WTC11 (cell line): ENCODE measurements at regions not wholly inside any gene's neighbourhood (a gene's known extent, or its start where the extent isn't known, plus 50 kb on each side); places are given as distances from the start of the nearest gene placed in this dataset.

Experiments
- ATAC-seq: fragments of 200-7000 bp; cut with Tn5 transposase; 2 replicates; pipeline ENCODE4 v1.10.0; 2021; ENCODE audit warnings: mild to moderate bottlenecking, moderate library complexity
- CTCF ChIA-PET: fragments of 300-600 bp; sonication (Branson Sonifier 250); formaldehyde crosslinking; loops from one replicate; lab custom pipeline; 2021; ENCODE audit warnings: antibody characterized with exemption; lab: Charles Lee
- POLR2A ChIA-PET: fragments of 350-600 bp; sonication (Branson Sonifier 250); formaldehyde crosslinking; loops from one replicate; lab custom pipeline; 2021; ENCODE audit warnings: antibody characterized with exemption; lab: Charles Lee
- DNase-seq: peaks from one replicate; pipeline ENCODE4 v3.0.0; 2021; ENCODE audit warnings: low spot score
- H3K27ac Mint-ChIP-seq: 2 replicates; pipeline ENCODE4 v1.8.0; 2021; ENCODE audit warnings: mixed read lengths
- H3K27me3 Mint-ChIP-seq: 2 replicates; pipeline ENCODE4 v1.8.0; 2021; ENCODE audit warnings: low read depth, mild to moderate bottlenecking, moderate library complexity, mixed read lengths
- H3K36me3 Mint-ChIP-seq: 2 replicates; pipeline ENCODE4 v1.8.0; 2021; ENCODE audit warnings: mixed read lengths
- H3K4me1 Mint-ChIP-seq: 2 replicates; pipeline ENCODE4 v1.8.0; 2022; ENCODE audit warnings: mixed read lengths
- H3K4me3 Mint-ChIP-seq: 2 replicates; pipeline ENCODE4 v1.8.0; 2021; ENCODE audit warnings: mild to moderate bottlenecking, moderate library complexity, mixed read lengths
- H3K9me3 Mint-ChIP-seq: 2 replicates; pipeline ENCODE4 v1.8.0; 2021; ENCODE audit warnings: mixed read lengths
- ATF1 ChIP-seq: sonication (generic); formaldehyde crosslinking; IDR thresholded peaks from 2 replicates; pipeline ENCODE4 v1.8.1; 2023; ENCODE audit warnings: mild to moderate bottlenecking, moderate library complexity, missing genetic modification reagents
- CBFB ChIP-seq: sonication (generic); formaldehyde crosslinking; IDR thresholded peaks from 2 replicates; pipeline ENCODE4 v1.8.1; 2022; ENCODE audit warnings: mild to moderate bottlenecking, low read depth, missing genetic modification reagents
- HMGA2 ChIP-seq: fragments of 250-450 bp; sonication (Bioruptor Pico); IDR thresholded peaks from 2 replicates; pipeline ENCODE4 v1.4.0; 2021; ENCODE audit warnings: mild to moderate bottlenecking, moderate library complexity
- JUN ChIP-seq: sonication (generic); formaldehyde crosslinking; IDR thresholded peaks from 2 replicates; pipeline ENCODE4 v1.8.0; 2023; ENCODE audit warnings: mild to moderate bottlenecking, missing genetic modification reagents
- MXD4 ChIP-seq: fragments of 250-450 bp; sonication (Bioruptor Pico); IDR thresholded peaks from 2 replicates; pipeline ENCODE4 v1.8.0; 2021; ENCODE audit warnings: mild to moderate bottlenecking, moderate library complexity, borderline replicate concordance
- NR1H2 ChIP-seq: sonication (generic); formaldehyde crosslinking; IDR thresholded peaks from 2 replicates; pipeline ENCODE4 v1.9.0; 2021; ENCODE audit warnings: mild to moderate bottlenecking, moderate library complexity, missing genetic modification reagents
- RELA ChIP-seq: sonication (generic); formaldehyde crosslinking; IDR thresholded peaks from 2 replicates; pipeline ENCODE4 v1.8.1; 2022; ENCODE audit warnings: missing genetic modification reagents, mild to moderate bottlenecking, borderline replicate concordance
- RORB ChIP-seq: fragments of 250-450 bp; sonication (Bioruptor Pico); IDR thresholded peaks from 2 replicates; pipeline ENCODE4 v1.9.0; 2021; ENCODE audit warnings: mild to moderate bottlenecking
- TEAD1 ChIP-seq: sonication (generic); formaldehyde crosslinking; IDR thresholded peaks from 2 replicates; pipeline ENCODE4 v1.8.0; 2022; ENCODE audit warnings: mild to moderate bottlenecking, missing genetic modification reagents
- TP53 ChIP-seq: sonication (generic); formaldehyde crosslinking; IDR thresholded peaks from 2 replicates; pipeline ENCODE4 v1.8.1; 2023; ENCODE audit warnings: mild to moderate bottlenecking, missing genetic modification reagents
- ZBTB21 ChIP-seq: sonication (generic); formaldehyde crosslinking; IDR thresholded peaks from 2 replicates; pipeline ENCODE4 v1.8.1; 2023; ENCODE audit warnings: mild to moderate bottlenecking, missing genetic modification reagents, borderline replicate concordance
- ZNF263 ChIP-seq: sonication (generic); formaldehyde crosslinking; IDR thresholded peaks from 2 replicates; pipeline ENCODE4 v1.8.1; 2022; ENCODE audit warnings: low read depth, mild to moderate bottlenecking, moderate library complexity, missing genetic modification reagents
- TF ChIP-seq, protein P1 (sequence below): sonication (generic); formaldehyde crosslinking; IDR thresholded peaks from 2 replicates; pipeline ENCODE4 v1.8.1; 2023; ENCODE audit warnings: mild to moderate bottlenecking, missing genetic modification reagents, borderline replicate concordance
- TF ChIP-seq, protein P2 (sequence below): sonication (generic); formaldehyde crosslinking; IDR thresholded peaks from 2 replicates; pipeline ENCODE4 v1.8.0; 2022; ENCODE audit warnings: mild to moderate bottlenecking, missing genetic modification reagents
- TF ChIP-seq, protein P3 (sequence below): sonication (generic); formaldehyde crosslinking; conservative IDR thresholded peaks from 2 replicates; pipeline ENCODE4 v1.8.1; 2023; ENCODE audit warnings: mild to moderate bottlenecking, low read depth, missing genetic modification reagents, moderate library complexity
- TF ChIP-seq, protein P4 (sequence below): fragments of 250-450 bp; sonication (Bioruptor Pico); conservative IDR thresholded peaks from 2 replicates; pipeline ENCODE4 v1.9.0; 2021; ENCODE audit warnings: mild to moderate bottlenecking
- TF ChIP-seq, protein P5 (sequence below): fragments of 250-450 bp; sonication (Bioruptor Pico); IDR thresholded peaks from 2 replicates; pipeline ENCODE4 v1.9.0; 2021; ENCODE audit warnings: mild to moderate bottlenecking
- TF ChIP-seq, protein P6 (sequence below): fragments of 250-450 bp; sonication (Bioruptor Pico); IDR thresholded peaks from 2 replicates; pipeline ENCODE4 v1.8.0; 2021; ENCODE audit warnings: mild to moderate bottlenecking
- TF ChIP-seq, protein P7 (sequence below): sonication (generic); formaldehyde crosslinking; IDR thresholded peaks from 2 replicates; pipeline ENCODE4 v1.8.1; 2022; ENCODE audit warnings: missing genetic modification reagents, borderline replicate concordance

DNA sequence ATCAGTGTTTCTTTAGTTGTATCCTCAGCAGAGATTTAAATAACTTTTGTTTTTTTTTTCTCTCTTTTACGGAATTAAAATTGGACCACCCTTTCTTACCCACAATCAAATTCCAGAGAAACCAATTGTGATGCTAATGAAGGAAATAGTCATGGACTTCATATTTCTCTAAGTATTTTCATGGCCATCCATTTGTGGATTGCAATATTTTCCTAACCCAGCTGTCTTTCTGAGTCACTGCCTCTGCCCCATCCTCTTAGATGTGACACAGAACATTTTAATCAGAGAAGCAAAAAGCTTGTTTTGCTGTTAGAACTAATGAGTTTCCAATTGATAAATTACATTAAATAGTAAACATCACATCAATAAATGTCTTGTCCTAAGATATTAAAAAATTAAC lies 405.5 kb upstream of the ADGRB3 start:
- H3K4me1 Mint-ChIP-seq, result peaks cover 27% of the 10 kb centered on the region
- no peaks in the 10 kb centered on the region for H3K36me3 Mint-ChIP-seq
- H3K27me3 Mint-ChIP-seq, result no peaks in the 10 kb centered on the region
- CTCF ChIA-PET, result no interaction called here
- no peak for DNase-seq
- H3K9me3 Mint-ChIP-seq, result no peaks in the 10 kb centered on the region
- no peak for ATAC-seq
- POLR2A ChIA-PET, result no interaction called here
- H3K27ac Mint-ChIP-seq, result no peak overlapping the region
- H3K4me3 Mint-ChIP-seq, result no peak overlapping the region
- TF ChIP-seq, protein P1, sequence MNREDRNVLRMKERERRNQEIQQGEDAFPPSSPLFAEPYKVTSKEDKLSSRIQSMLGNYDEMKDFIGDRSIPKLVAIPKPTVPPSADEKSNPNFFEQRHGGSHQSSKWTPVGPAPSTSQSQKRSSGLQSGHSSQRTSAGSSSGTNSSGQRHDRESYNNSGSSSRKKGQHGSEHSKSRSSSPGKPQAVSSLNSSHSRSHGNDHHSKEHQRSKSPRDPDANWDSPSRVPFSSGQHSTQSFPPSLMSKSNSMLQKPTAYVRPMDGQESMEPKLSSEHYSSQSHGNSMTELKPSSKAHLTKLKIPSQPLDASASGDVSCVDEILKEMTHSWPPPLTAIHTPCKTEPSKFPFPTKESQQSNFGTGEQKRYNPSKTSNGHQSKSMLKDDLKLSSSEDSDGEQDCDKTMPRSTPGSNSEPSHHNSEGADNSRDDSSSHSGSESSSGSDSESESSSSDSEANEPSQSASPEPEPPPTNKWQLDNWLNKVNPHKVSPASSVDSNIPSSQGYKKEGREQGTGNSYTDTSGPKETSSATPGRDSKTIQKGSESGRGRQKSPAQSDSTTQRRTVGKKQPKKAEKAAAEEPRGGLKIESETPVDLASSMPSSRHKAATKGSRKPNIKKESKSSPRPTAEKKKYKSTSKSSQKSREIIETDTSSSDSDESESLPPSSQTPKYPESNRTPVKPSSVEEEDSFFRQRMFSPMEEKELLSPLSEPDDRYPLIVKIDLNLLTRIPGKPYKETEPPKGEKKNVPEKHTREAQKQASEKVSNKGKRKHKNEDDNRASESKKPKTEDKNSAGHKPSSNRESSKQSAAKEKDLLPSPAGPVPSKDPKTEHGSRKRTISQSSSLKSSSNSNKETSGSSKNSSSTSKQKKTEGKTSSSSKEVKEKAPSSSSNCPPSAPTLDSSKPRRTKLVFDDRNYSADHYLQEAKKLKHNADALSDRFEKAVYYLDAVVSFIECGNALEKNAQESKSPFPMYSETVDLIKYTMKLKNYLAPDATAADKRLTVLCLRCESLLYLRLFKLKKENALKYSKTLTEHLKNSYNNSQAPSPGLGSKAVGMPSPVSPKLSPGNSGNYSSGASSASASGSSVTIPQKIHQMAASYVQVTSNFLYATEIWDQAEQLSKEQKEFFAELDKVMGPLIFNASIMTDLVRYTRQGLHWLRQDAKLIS, result no peak
- TF ChIP-seq ATF1 (CRISPR knock-in tag), result no peak
- TF ChIP-seq, protein P2, sequence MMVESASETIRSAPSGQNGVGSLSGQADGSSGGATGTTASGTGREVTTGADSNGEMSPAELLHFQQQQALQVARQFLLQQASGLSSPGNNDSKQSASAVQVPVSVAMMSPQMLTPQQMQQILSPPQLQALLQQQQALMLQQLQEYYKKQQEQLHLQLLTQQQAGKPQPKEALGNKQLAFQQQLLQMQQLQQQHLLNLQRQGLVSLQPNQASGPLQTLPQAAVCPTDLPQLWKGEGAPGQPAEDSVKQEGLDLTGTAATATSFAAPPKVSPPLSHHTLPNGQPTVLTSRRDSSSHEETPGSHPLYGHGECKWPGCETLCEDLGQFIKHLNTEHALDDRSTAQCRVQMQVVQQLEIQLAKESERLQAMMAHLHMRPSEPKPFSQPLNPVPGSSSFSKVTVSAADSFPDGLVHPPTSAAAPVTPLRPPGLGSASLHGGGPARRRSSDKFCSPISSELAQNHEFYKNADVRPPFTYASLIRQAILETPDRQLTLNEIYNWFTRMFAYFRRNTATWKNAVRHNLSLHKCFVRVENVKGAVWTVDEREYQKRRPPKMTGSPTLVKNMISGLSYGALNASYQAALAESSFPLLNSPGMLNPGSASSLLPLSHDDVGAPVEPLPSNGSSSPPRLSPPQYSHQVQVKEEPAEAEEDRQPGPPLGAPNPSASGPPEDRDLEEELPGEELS, result no peak
- no peak for TF ChIP-seq TP53 (CRISPR knock-in tag)
- no peak for TF ChIP-seq RELA (CRISPR knock-in tag)
- TF ChIP-seq, protein P3, sequence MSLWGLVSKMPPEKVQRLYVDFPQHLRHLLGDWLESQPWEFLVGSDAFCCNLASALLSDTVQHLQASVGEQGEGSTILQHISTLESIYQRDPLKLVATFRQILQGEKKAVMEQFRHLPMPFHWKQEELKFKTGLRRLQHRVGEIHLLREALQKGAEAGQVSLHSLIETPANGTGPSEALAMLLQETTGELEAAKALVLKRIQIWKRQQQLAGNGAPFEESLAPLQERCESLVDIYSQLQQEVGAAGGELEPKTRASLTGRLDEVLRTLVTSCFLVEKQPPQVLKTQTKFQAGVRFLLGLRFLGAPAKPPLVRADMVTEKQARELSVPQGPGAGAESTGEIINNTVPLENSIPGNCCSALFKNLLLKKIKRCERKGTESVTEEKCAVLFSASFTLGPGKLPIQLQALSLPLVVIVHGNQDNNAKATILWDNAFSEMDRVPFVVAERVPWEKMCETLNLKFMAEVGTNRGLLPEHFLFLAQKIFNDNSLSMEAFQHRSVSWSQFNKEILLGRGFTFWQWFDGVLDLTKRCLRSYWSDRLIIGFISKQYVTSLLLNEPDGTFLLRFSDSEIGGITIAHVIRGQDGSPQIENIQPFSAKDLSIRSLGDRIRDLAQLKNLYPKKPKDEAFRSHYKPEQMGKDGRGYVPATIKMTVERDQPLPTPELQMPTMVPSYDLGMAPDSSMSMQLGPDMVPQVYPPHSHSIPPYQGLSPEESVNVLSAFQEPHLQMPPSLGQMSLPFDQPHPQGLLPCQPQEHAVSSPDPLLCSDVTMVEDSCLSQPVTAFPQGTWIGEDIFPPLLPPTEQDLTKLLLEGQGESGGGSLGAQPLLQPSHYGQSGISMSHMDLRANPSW (CRISPR knock-in tag), result no peak
- TF ChIP-seq, protein P4, sequence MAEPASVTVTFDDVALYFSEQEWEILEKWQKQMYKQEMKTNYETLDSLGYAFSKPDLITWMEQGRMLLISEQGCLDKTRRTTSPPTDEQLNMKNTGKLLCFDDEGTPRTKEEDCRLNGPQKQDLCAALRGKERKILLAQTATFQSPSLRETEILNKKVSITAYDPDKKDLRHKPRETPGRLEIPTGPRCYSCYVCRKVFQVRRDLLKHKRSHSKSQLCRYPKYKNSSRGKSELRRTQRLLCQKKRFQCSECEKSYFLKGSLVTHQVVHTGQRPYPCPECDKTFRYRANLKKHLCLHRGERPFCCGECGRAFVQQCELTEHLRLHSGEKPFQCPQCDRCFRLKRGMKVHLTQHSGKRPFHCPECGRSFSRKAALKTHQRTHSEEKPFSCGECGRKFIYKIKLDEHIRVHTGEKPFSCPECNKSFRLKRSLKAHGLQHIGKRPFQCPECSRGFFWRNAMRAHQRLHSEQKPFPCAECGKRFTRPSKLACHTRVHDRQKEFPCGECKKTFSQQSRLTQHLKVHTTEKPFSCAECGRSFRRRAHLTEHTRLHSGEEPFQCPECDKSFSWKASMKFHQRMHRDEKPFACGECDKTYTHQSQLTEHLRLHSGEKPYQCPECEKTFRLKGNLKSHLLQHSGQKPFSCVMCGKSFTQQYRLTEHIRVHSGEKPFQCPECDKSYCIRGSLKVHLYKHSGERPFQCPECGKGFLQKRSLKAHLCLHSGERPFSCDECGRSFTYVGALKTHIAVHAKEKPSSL (CRISPR knock-in tag), result no peak
- no peak for TF ChIP-seq ZBTB21
- no peak for TF ChIP-seq MXD4 (CRISPR knock-in tag)
- TF ChIP-seq TEAD1 (CRISPR knock-in tag), result no peak
- TF ChIP-seq NR1H2 (CRISPR knock-in tag), result no peak
- no peak for TF ChIP-seq ZNF263 (CRISPR knock-in tag)

DNA sequence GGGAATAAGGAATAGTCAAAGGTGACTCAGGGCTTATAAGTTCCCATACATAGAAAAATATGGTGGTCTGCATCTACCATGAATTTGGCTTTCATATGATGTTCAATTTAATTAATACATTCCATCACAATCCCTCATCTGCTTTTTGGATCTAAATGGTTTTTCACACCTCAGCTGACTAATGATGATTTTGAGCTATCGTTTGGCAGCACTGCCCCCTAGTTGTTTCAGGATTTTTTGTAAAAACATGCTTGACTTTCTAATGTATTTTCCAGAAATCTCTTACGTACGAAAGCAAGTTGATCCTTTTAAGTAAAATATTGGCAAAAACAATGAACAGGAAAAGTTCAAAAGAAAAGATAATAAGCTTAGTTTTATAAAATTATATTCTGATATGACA lies 408.6 kb upstream of the ADGRB3 start:
- Mint-ChIP-seq H3K36me3 (no peaks in the 10 kb centered on the region), H3K4me1 (peaks cover 22% of the 10 kb centered on the region), H3K27ac (no peak overlapping the region), H3K9me3 (no peaks in the 10 kb centered on the region), H3K27me3 (no peaks in the 10 kb centered on the region), H3K4me3 (no peak overlapping the region)
- DNase-seq (no peak), ATAC-seq (no peak)
- ChIA-PET POLR2A (no interaction called here), CTCF (interaction anchor here (0.6 to 2.4 kb wide), 5 partner anchors 12 to 1160 kb away, joined by 3 to 15 read pairs (median 4); no protein-coding TSS in a partner anchor)
- TF ChIP-seq, protein P5, sequence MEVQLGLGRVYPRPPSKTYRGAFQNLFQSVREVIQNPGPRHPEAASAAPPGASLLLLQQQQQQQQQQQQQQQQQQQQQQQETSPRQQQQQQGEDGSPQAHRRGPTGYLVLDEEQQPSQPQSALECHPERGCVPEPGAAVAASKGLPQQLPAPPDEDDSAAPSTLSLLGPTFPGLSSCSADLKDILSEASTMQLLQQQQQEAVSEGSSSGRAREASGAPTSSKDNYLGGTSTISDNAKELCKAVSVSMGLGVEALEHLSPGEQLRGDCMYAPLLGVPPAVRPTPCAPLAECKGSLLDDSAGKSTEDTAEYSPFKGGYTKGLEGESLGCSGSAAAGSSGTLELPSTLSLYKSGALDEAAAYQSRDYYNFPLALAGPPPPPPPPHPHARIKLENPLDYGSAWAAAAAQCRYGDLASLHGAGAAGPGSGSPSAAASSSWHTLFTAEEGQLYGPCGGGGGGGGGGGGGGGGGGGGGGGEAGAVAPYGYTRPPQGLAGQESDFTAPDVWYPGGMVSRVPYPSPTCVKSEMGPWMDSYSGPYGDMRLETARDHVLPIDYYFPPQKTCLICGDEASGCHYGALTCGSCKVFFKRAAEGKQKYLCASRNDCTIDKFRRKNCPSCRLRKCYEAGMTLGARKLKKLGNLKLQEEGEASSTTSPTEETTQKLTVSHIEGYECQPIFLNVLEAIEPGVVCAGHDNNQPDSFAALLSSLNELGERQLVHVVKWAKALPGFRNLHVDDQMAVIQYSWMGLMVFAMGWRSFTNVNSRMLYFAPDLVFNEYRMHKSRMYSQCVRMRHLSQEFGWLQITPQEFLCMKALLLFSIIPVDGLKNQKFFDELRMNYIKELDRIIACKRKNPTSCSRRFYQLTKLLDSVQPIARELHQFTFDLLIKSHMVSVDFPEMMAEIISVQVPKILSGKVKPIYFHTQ, result no peak
- TF ChIP-seq CBFB (no peak), JUN (no peak), HMGA2 (CRISPR knock-in tag) (no peak), RORB (no peak), MXD4 (CRISPR knock-in tag) (no peak)
- TF ChIP-seq, protein P6, sequence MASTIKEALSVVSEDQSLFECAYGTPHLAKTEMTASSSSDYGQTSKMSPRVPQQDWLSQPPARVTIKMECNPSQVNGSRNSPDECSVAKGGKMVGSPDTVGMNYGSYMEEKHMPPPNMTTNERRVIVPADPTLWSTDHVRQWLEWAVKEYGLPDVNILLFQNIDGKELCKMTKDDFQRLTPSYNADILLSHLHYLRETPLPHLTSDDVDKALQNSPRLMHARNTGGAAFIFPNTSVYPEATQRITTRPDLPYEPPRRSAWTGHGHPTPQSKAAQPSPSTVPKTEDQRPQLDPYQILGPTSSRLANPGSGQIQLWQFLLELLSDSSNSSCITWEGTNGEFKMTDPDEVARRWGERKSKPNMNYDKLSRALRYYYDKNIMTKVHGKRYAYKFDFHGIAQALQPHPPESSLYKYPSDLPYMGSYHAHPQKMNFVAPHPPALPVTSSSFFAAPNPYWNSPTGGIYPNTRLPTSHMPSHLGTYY (CRISPR knock-in tag), result no peak
- TF ChIP-seq, protein P7, sequence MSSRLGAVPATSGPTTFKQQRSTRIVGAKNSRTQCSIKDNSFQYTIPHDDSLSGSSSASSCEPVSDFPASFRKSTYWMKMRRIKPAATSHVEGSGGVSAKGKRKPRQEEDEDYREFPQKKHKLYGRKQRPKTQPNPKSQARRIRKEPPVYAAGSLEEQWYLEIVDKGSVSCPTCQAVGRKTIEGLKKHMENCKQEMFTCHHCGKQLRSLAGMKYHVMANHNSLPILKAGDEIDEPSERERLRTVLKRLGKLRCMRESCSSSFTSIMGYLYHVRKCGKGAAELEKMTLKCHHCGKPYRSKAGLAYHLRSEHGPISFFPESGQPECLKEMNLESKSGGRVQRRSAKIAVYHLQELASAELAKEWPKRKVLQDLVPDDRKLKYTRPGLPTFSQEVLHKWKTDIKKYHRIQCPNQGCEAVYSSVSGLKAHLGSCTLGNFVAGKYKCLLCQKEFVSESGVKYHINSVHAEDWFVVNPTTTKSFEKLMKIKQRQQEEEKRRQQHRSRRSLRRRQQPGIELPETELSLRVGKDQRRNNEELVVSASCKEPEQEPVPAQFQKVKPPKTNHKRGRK, result no peak
